ENCODE measurements at regions not wholly inside any gene's neighbourhood (a gene's known extent, or its start where the extent isn't known, plus 50 kb on each side); places are given as distances from the start of the nearest gene placed in this dataset.

GRCh38 chr5:7016999-7017747 lies 303.9 kb downstream of the TENT4A start:
- no peak for TF ChIP-seq POLR2AphosphoS5 (IDR thresholded peaks at IDR 0.05; ENCODE audit: low read depth, low read length)
- TF ChIP-seq POLR2A (IDR thresholded peaks at IDR 0.05; ENCODE audit: low read depth, low read length), result no peak

All from GM12892 (cell line).